Osteocyte (in vitro differentiated cells): ENCODE measurements at regions not wholly inside any gene's neighbourhood (a gene's known extent, or its start where the extent isn't known, plus 50 kb on each side); places are given as distances from the start of the nearest gene placed in this dataset.

Experiments
- DNase-seq: peaks from one replicate; pipeline ENCODE4 v3.0.0; 2021; ENCODE audit warnings: mixed read lengths; ENCODE audit not compliant: unreplicated experiment; ENCODE audit errors: extremely low spot score
- H3K27ac Mint-ChIP-seq: one replicate; pipeline ENCODE4 v1.8.0; 2021; ENCODE audit warnings: mild to moderate bottlenecking, mixed read lengths; ENCODE audit not compliant: unreplicated experiment
- H3K27me3 Mint-ChIP-seq: one replicate; pipeline ENCODE4 v1.8.0; 2021; ENCODE audit warnings: mixed read lengths; ENCODE audit not compliant: unreplicated experiment
- H3K36me3 Mint-ChIP-seq: one replicate; pipeline ENCODE4 v1.8.0; 2021; ENCODE audit warnings: mixed read lengths; ENCODE audit not compliant: unreplicated experiment
- H3K4me1 Mint-ChIP-seq: one replicate; pipeline ENCODE4 v1.8.0; 2021; ENCODE audit warnings: mixed read lengths; ENCODE audit not compliant: unreplicated experiment
- H3K4me3 Mint-ChIP-seq: one replicate; pipeline ENCODE4 v1.8.0; 2021; ENCODE audit warnings: mild to moderate bottlenecking, moderate library complexity, mixed read lengths; ENCODE audit not compliant: unreplicated experiment
- H3K9me3 Mint-ChIP-seq: one replicate; pipeline ENCODE4 v1.8.0; 2021; ENCODE audit warnings: mixed read lengths; ENCODE audit not compliant: unreplicated experiment
- CTCF ChIP-seq: fragments of 200-600 bp; sonication (generic); IDR thresholded peaks from 2 replicates; pipeline ENCODE4 v1.5.0; 2021; ENCODE audit warnings: antibody characterized with exemption, mild to moderate bottlenecking, moderate library complexity

- TF ChIP-seq CTCF = no peak
- Mint-ChIP-seq H3K36me3 (no peaks in the 10 kb centered on the region), H3K4me1 (no peaks in the 10 kb centered on the region), H3K4me3 (no peak overlapping the region), H3K27me3 (no peaks in the 10 kb centered on the region), H3K27ac (no peak overlapping the region), H3K9me3 (peaks cover 6% of the 10 kb centered on the region)
- DNase-seq = no peak
These were observed 181.2 kb upstream of the RAB6C start for GRCh38 chr2:129798301-129798581.

- H3K4me1 Mint-ChIP-seq = no peaks in the 10 kb centered on the region
- no peaks in the 10 kb centered on the region for H3K36me3 Mint-ChIP-seq
- peak; percentile 78 for DNase-seq
- H3K9me3 Mint-ChIP-seq = peaks cover 6% of the 10 kb centered on the region
- TF ChIP-seq CTCF = no peak
- no peaks in the 10 kb centered on the region for H3K27me3 Mint-ChIP-seq
- H3K4me3 Mint-ChIP-seq = no peak overlapping the region
- H3K27ac Mint-ChIP-seq = no peak overlapping the region
These were observed 180.8 kb upstream of the RAB6C start for GRCh38 chr2:129798626-129799025.

- Mint-ChIP-seq H3K36me3 (no peaks in the 10 kb centered on the region), H3K27ac (no peak overlapping the region), H3K27me3 (no peaks in the 10 kb centered on the region), H3K4me3 (no peak overlapping the region), H3K9me3 (peaks cover 6% of the 10 kb centered on the region), H3K4me1 (no peaks in the 10 kb centered on the region)
- no peak for TF ChIP-seq CTCF
- peak; percentile 81 for DNase-seq
These were observed 180.2 kb upstream of the RAB6C start for GRCh38 chr2:129799036-129799958.

GRCh38 chr2:129800285-129800684 lies 179.2 kb upstream of the RAB6C start:
- Mint-ChIP-seq H3K36me3 (no peaks in the 10 kb centered on the region), H3K27ac (no peak overlapping the region), H3K4me1 (no peaks in the 10 kb centered on the region), H3K27me3 (no peaks in the 10 kb centered on the region), H3K4me3 (no peak overlapping the region), H3K9me3 (no peaks in the 10 kb centered on the region)
- TF ChIP-seq CTCF = no peak
- no peak for DNase-seq

- no peak overlapping the region for H3K27ac Mint-ChIP-seq
- no peak overlapping the region for H3K4me3 Mint-ChIP-seq
- H3K36me3 Mint-ChIP-seq = no peaks in the 10 kb centered on the region
- no peaks in the 10 kb centered on the region for H3K9me3 Mint-ChIP-seq
- TF ChIP-seq CTCF = no peak
- DNase-seq = no peak
- H3K27me3 Mint-ChIP-seq = no peaks in the 10 kb centered on the region
- H3K4me1 Mint-ChIP-seq = no peaks in the 10 kb centered on the region
These were observed 178.8 kb upstream of the RAB6C start for GRCh38 chr2:129800686-129801085.
